ENCODE measurements at regions not wholly inside any gene's neighbourhood (a gene's known extent, or its start where the extent isn't known, plus 50 kb on each side); places are given as distances from the start of the nearest gene placed in this dataset.

DNA sequence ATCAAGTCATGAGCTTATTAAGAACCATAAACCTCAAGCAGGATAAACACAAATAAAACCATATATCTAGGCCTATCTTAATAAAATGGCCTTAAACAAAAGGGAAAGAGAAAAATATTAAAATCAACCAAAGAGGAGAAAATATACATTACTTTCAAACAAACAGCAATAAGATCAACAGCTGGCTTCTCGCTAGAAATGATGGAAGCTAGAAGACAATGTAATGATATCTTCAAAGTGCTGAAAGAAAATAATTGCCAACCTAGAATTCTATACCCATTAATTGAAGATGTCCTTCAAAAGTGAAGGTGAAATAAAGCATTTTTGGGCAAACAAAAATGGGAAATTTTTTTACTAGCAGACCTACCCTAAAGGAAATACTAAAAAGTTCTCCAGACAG, 142.9 kb upstream of the PODXL start:
- TF ChIP-seq EZH2phosphoT487 (IDR thresholded peaks at IDR 0.05; ENCODE audit: low read depth): no peak
- TF ChIP-seq, protein P1, sequence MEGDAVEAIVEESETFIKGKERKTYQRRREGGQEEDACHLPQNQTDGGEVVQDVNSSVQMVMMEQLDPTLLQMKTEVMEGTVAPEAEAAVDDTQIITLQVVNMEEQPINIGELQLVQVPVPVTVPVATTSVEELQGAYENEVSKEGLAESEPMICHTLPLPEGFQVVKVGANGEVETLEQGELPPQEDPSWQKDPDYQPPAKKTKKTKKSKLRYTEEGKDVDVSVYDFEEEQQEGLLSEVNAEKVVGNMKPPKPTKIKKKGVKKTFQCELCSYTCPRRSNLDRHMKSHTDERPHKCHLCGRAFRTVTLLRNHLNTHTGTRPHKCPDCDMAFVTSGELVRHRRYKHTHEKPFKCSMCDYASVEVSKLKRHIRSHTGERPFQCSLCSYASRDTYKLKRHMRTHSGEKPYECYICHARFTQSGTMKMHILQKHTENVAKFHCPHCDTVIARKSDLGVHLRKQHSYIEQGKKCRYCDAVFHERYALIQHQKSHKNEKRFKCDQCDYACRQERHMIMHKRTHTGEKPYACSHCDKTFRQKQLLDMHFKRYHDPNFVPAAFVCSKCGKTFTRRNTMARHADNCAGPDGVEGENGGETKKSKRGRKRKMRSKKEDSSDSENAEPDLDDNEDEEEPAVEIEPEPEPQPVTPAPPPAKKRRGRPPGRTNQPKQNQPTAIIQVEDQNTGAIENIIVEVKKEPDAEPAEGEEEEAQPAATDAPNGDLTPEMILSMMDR (IDR thresholded peaks at IDR 0.05; ENCODE audit: low read depth, low read length): no peak
- H3K79me2 ChIP-seq (ENCODE audit: low read length): no peaks in the 10 kb centered on the region

DNA sequence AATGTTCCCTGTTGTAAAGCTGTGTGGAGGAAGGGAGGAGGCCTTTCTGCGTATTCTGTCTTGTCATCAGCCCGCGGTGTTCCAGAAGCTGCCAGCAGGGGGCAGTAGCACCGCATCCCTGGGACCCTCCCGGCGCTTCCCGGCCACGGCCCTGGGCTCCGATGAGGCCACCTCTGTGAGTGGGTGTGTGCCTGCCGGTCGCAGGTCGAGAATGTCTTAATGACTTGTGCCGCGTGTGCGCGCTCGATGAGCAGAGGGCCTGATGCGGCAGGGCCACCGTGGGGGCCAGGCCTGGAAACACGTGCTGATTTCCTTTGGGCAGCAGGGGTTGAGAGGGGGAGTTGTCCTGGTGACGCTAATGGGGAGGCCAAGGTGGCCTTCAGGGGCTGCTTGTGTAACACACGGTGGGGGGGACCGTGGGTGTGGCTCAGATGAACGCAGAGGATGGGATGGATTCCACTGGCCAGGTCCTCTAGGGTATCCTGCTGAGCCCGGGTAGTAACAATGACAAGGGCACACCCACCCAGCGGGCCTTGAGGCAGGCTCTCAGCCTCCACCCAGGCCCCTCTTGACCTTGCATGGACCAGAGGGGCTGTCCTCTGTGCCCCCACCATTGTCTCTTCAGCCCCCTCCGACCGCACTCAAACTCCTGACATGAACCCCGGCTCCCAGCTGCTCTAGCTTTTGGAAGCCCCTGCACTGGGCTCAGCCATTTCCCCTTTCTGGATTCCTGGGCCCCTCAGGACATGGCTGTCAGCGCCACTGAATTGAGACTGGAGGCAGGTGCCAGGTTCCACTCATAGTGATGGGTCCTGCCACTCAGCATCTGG, 135.9 kb upstream of the PODXL start:
- Histone ChIP-seq H3K4me3 (ENCODE audit: low read length) (peak overlapping the region; percentile 49), H3K4me1 (ENCODE audit: low read length) (peaks cover 5% of the 10 kb centered on the region; the same call in 1 of the 2 replicates), H3K27me3 (ENCODE audit: low read depth, low read length) (peaks cover 6% of the 10 kb centered on the region; the same call in 1 of the 2 replicates), H3K4me2 (ENCODE audit: low read length) (peak overlapping the region; percentile 55), H3K79me2 (ENCODE audit: low read length) (no peaks in the 10 kb centered on the region), H3K9ac (ENCODE audit: low read length) (no peak overlapping the region), H4K20me1 (ENCODE audit: insufficient read depth, low read length) (no peaks in the 10 kb centered on the region), H2AFZ (ENCODE audit: low read depth, low read length) (0 out of 2 replicates have a peak overlapping the region, but pooled peaks have one; percentile 33), H3K36me3 (replicated peaks; ENCODE audit: low read depth, low read length) (no peaks in the 10 kb centered on the region), H3K9me3 (ENCODE audit: insufficient read depth, low read length) (no peaks in the 10 kb centered on the region), H3K27ac (ENCODE audit: low read length) (no peak overlapping the region)
- TF ChIP-seq EZH2phosphoT487 (IDR thresholded peaks at IDR 0.05; ENCODE audit: low read depth): no peak
- TF ChIP-seq, protein P1 (IDR thresholded peaks at IDR 0.05; ENCODE audit: low read depth, low read length): peak; percentile 90

More for the DNA sequence above, 142.9 kb upstream of the PODXL start:
- Histone ChIP-seq H3K9me3 (ENCODE audit: insufficient read depth, low read length) (peaks cover 10% of the 10 kb centered on the region; the same call in 1 of the 2 replicates), H3K4me1 (ENCODE audit: low read length) (no peaks in the 10 kb centered on the region), H3K27me3 (ENCODE audit: low read depth, low read length) (peaks cover 16% of the 10 kb centered on the region), H3K4me3 (ENCODE audit: low read length) (no peak overlapping the region), H3K4me2 (ENCODE audit: low read length) (no peak overlapping the region), H3K9ac (ENCODE audit: low read length) (no peak overlapping the region), H4K20me1 (ENCODE audit: insufficient read depth, low read length) (no peaks in the 10 kb centered on the region), H3K36me3 (replicated peaks; ENCODE audit: low read depth, low read length) (no peaks in the 10 kb centered on the region), H2AFZ (ENCODE audit: low read depth, low read length) (no peak overlapping the region), H3K27ac (ENCODE audit: low read length) (no peak overlapping the region)

DNA sequence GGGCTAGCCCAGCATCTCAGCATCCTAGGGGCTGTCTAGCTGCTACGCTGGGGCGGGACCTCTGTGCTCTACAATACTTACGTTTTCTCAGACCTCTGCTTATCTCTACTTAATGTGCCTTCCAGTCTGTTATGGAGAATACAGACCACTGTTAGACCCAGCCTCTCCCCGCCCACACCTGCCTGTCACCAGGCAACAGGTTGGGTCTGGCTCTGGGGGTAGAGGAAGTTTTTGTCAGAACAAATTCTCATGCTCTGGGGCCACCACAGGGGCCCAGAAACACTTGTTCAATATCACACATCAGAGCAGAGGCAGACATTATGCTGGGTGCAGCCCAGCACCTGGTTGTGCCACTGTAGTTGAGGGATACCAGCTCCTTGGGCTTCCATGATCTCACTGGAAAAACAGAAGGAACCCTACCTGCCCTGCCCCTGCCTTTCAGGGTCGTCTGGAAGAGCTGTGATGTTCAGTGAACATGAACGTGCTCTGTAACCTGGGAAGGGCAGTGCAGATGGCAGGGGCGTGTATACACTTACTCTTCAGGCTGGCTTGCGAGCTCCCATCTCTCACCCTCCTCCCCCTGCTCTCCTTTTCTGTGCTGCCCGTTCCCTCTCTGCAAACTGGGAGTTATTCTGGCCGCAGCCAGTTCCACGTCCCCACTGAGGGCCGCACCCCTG, 135.2 kb upstream of the PODXL start:
- no peaks in the 10 kb centered on the region for H3K9me3 ChIP-seq (ENCODE audit: insufficient read depth, low read length)
- no peak overlapping the region for H2AFZ ChIP-seq (ENCODE audit: low read depth, low read length)
- H3K36me3 ChIP-seq (replicated peaks; ENCODE audit: low read depth, low read length): no peaks in the 10 kb centered on the region
- no peaks in the 10 kb centered on the region for H3K79me2 ChIP-seq (ENCODE audit: low read length)
- peak overlapping the region; percentile 55 for H3K4me2 ChIP-seq (ENCODE audit: low read length)
- peaks cover 5% of the 10 kb centered on the region; the same call in 1 of the 2 replicates for H3K4me1 ChIP-seq (ENCODE audit: low read length)
- H3K27ac ChIP-seq (ENCODE audit: low read length): no peak overlapping the region
- no peaks in the 10 kb centered on the region for H4K20me1 ChIP-seq (ENCODE audit: insufficient read depth, low read length)
- H3K4me3 ChIP-seq (ENCODE audit: low read length): no peak overlapping the region
- TF ChIP-seq, protein P1 (IDR thresholded peaks at IDR 0.05; ENCODE audit: low read depth, low read length): no peak
- no peak for TF ChIP-seq EZH2phosphoT487 (IDR thresholded peaks at IDR 0.05; ENCODE audit: low read depth)
- peaks cover 6% of the 10 kb centered on the region; the same call in 1 of the 2 replicates for H3K27me3 ChIP-seq (ENCODE audit: low read depth, low read length)
- H3K9ac ChIP-seq (ENCODE audit: low read length): no peak overlapping the region

DNA sequence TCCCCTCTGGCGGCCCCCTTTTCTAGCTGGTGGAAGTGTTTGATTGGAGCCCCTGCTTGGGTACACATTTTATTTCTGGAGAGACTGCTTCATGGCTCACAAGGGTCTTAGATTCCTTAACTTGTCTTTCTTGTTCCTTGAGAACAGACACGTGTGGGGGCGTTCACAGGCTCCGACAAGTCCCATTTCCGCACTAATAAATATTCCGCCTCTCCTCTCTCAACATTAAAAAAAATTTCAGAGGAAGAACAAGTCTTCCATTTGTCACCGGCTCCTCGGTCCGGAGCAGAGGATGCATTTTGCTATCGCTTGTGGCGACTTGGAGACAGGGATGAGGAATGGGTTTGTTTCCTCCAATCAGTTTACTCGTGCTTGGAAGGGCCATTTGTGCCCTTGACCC, 134.0 kb upstream of the PODXL start:
- no peak overlapping the region for H3K27ac ChIP-seq (ENCODE audit: low read length)
- no peaks in the 10 kb centered on the region for H3K9me3 ChIP-seq (ENCODE audit: insufficient read depth, low read length)
- TF ChIP-seq, protein P1 (IDR thresholded peaks at IDR 0.05; ENCODE audit: low read depth, low read length): no peak
- no peak for TF ChIP-seq EZH2phosphoT487 (IDR thresholded peaks at IDR 0.05; ENCODE audit: low read depth)
- no peak overlapping the region for H3K4me2 ChIP-seq (ENCODE audit: low read length)
- H3K27me3 ChIP-seq (ENCODE audit: low read depth, low read length): peaks cover 13% of the 10 kb centered on the region
- H3K4me3 ChIP-seq (ENCODE audit: low read length): no peak overlapping the region
- H2AFZ ChIP-seq (ENCODE audit: low read depth, low read length): no peak overlapping the region
- no peaks in the 10 kb centered on the region for H4K20me1 ChIP-seq (ENCODE audit: insufficient read depth, low read length)
- no peaks in the 10 kb centered on the region for H3K79me2 ChIP-seq (ENCODE audit: low read length)
- H3K9ac ChIP-seq (ENCODE audit: low read length): no peak overlapping the region
- peaks cover 5% of the 10 kb centered on the region; the same call in 1 of the 2 replicates for H3K4me1 ChIP-seq (ENCODE audit: low read length)
- H3K36me3 ChIP-seq (replicated peaks; ENCODE audit: low read depth, low read length): no peaks in the 10 kb centered on the region

Data from OCI-LY3 (cell line).